Fibroblast of lung (primary cell): ENCODE measurements at regions not wholly inside any gene's neighbourhood (a gene's known extent, or its start where the extent isn't known, plus 50 kb on each side); places are given as distances from the start of the nearest gene placed in this dataset.

Experiments used
- EZH2 ChIP-seq: IDR thresholded peaks from 2 replicates; pipeline ENCODE4 v1.5.1; 2012; ENCODE audit warnings: low read length, control low read depth, mild to moderate bottlenecking; ENCODE audit errors: missing control alignments
- TF ChIP-seq, protein P1 (sequence below), 2 donors: IDR thresholded peaks in 1 of 2; conservative IDR thresholded peaks in 1 of 2; 1 replicate in 1 of 2; 2 replicates in 1 of 2; pipeline ENCODE4 v1.5.1; 2011 to 2012; ENCODE audit warnings: low read length in 2 of 2, control low read depth in 1 of 2, inconsistent platforms in 1 of 2, low read depth in 1 of 2, mild to moderate bottlenecking in 1 of 2

DNA sequence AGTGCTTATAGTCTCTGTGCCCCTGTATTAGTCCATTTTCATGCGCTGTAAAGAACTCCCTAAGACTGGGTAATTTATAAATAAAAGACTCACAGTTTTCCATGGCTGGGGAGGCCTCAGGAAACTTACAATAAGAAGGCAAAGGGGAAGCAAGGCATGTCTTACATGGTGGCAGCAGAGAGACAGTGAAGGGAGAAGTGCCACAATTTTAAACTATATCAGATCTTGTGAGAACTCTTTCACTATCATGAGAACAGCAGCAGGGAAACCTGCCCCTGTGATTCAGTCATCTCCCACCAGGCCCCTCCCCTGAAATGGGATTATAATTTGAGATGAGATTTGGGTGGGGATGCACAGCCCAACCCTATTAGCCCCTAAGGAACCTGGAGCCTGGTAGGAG, 243.2 kb downstream of the EDEM1 start:
- TF ChIP-seq EZH2, result no peak
- TF ChIP-seq, protein P1, sequence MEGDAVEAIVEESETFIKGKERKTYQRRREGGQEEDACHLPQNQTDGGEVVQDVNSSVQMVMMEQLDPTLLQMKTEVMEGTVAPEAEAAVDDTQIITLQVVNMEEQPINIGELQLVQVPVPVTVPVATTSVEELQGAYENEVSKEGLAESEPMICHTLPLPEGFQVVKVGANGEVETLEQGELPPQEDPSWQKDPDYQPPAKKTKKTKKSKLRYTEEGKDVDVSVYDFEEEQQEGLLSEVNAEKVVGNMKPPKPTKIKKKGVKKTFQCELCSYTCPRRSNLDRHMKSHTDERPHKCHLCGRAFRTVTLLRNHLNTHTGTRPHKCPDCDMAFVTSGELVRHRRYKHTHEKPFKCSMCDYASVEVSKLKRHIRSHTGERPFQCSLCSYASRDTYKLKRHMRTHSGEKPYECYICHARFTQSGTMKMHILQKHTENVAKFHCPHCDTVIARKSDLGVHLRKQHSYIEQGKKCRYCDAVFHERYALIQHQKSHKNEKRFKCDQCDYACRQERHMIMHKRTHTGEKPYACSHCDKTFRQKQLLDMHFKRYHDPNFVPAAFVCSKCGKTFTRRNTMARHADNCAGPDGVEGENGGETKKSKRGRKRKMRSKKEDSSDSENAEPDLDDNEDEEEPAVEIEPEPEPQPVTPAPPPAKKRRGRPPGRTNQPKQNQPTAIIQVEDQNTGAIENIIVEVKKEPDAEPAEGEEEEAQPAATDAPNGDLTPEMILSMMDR (conservative IDR thresholded peaks at IDR 0.05 in 1 of 2, IDR thresholded peaks at IDR 0.05 in 1 of 2; ENCODE audit: low read depth in 1 of 2, low read length in 2 of 2), result no peak
